ENCODE measurements at regions not wholly inside any gene's neighbourhood (a gene's known extent, or its start where the extent isn't known, plus 50 kb on each side); places are given as distances from the start of the nearest gene placed in this dataset.
A peak's percentile ranks its signal among the peaks of the same experiment; 100 is the strongest.

- Histone ChIP-seq H3K9me3 (ENCODE audit: control insufficient read depth, insufficient read depth, low read length) (no peaks in the 10 kb centered on the region), H3K4me1 (ENCODE audit: control insufficient read depth, insufficient read depth, low read length) (no peaks in the 10 kb centered on the region), H3K27me3 (ENCODE audit: control insufficient read depth, insufficient read depth, low read length) (no peaks in the 10 kb centered on the region), H3K4me3 (ENCODE audit: low read length) (no peak overlapping the region), H3K36me3 (ENCODE audit: control insufficient read depth, insufficient read depth, low read length) (no peaks in the 10 kb centered on the region), H3K27ac (ENCODE audit: low read length) (no peak overlapping the region)
- DNase-seq (ENCODE audit: low read depth, low spot score) = peak; percentile 25
Measured at GRCh38 chr16:52976539-52977167, 76.0 kb downstream of the CHD9NB start.

DNA sequence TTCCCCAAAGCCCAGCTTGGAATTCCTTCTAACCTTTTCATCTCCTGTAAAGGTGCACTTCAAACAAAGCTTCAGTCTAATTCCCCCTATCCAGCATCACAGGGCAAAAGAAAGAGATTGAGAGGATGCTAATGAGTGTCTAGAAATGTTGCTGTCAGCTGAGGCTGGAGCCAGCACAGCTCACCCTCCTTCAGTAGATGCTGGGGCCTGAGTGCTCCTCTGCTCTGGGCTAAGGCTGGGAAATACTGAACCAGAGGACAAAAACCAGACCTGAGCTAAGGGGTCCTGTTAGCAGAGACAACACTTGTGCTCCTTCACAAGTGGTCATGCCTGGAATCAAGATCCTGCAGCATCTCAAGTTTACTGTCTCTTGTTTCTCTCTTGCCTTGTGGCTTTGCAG, 85.0 kb downstream of the CHD9NB start:
- Histone ChIP-seq H3K36me3 (ENCODE audit: control insufficient read depth, insufficient read depth, low read length) (no peaks in the 10 kb centered on the region), H3K27me3 (ENCODE audit: control insufficient read depth, insufficient read depth, low read length) (no peaks in the 10 kb centered on the region), H3K4me3 (ENCODE audit: low read length) (no peak overlapping the region), H3K4me1 (ENCODE audit: control insufficient read depth, insufficient read depth, low read length) (no peaks in the 10 kb centered on the region), H3K27ac (ENCODE audit: low read length) (no peak overlapping the region), H3K9me3 (ENCODE audit: control insufficient read depth, insufficient read depth, low read length) (no peaks in the 10 kb centered on the region)
- no peak for DNase-seq (ENCODE audit: low read depth, low spot score)

DNA sequence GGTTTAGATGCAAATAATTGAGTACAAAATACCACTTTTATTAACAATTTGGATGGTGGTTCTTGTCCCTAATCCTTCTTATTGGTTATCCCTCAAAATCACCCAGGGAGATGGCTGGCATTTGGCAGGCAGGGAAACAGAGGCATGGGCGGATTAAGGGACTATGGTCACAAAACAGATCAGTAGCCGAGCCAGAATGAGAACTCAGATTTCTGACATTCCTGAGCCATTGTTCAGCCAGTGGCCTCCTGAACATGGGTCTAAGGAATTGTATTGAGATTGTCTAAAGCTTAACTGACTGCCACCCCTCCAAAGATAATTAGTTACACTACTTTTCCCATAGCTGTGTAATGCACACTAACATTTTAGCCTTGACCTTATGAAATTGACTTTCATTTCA, 88.4 kb downstream of the CHD9NB start:
- Histone ChIP-seq H3K27ac (ENCODE audit: low read length) (no peak overlapping the region), H3K36me3 (ENCODE audit: control insufficient read depth, insufficient read depth, low read length) (no peaks in the 10 kb centered on the region), H3K27me3 (ENCODE audit: control insufficient read depth, insufficient read depth, low read length) (no peaks in the 10 kb centered on the region), H3K4me1 (ENCODE audit: control insufficient read depth, insufficient read depth, low read length) (no peaks in the 10 kb centered on the region), H3K4me3 (ENCODE audit: low read length) (no peak overlapping the region), H3K9me3 (ENCODE audit: control insufficient read depth, insufficient read depth, low read length) (no peaks in the 10 kb centered on the region)
- DNase-seq (ENCODE audit: low read depth, low spot score) = no peak
- no CpG with 5 or more reads among the region's 2 CpGs for WGBS (ENCODE audit: insufficient coverage, insufficient read length)

- Histone ChIP-seq H3K4me1 (ENCODE audit: control insufficient read depth, insufficient read depth, low read length) (no peaks in the 10 kb centered on the region), H3K36me3 (ENCODE audit: control insufficient read depth, insufficient read depth, low read length) (no peaks in the 10 kb centered on the region), H3K27ac (ENCODE audit: low read length) (no peak overlapping the region), H3K4me3 (ENCODE audit: low read length) (no peak overlapping the region), H3K27me3 (ENCODE audit: control insufficient read depth, insufficient read depth, low read length) (no peaks in the 10 kb centered on the region), H3K9me3 (ENCODE audit: control insufficient read depth, insufficient read depth, low read length) (no peaks in the 10 kb centered on the region)
- no peak for DNase-seq (ENCODE audit: low read depth, low spot score)
- WGBS (ENCODE audit: insufficient coverage, insufficient read length) = no CpG with 5 or more reads among the region's 4 CpGs
Measured at GRCh38 chr16:52963855-52964242, 88.8 kb downstream of the CHD9NB start.

GRCh38 chr16:52963212-52963854, 89.4 kb downstream of the CHD9NB start:
- no peaks in the 10 kb centered on the region for H3K27me3 ChIP-seq (ENCODE audit: control insufficient read depth, insufficient read depth, low read length)
- no peaks in the 10 kb centered on the region for H3K4me1 ChIP-seq (ENCODE audit: control insufficient read depth, insufficient read depth, low read length)
- no peak overlapping the region for H3K27ac ChIP-seq (ENCODE audit: low read length)
- no peak for DNase-seq (ENCODE audit: low read depth, low spot score)
- no peaks in the 10 kb centered on the region for H3K9me3 ChIP-seq (ENCODE audit: control insufficient read depth, insufficient read depth, low read length)
- no peak overlapping the region for H3K4me3 ChIP-seq (ENCODE audit: low read length)
- H3K36me3 ChIP-seq (ENCODE audit: control insufficient read depth, insufficient read depth, low read length) = no peaks in the 10 kb centered on the region
- no CpG with 5 or more reads among the region's 3 CpGs for WGBS (ENCODE audit: insufficient coverage, insufficient read length)

- Histone ChIP-seq H3K4me3 (ENCODE audit: low read length) (no peak overlapping the region), H3K36me3 (ENCODE audit: control insufficient read depth, insufficient read depth, low read length) (no peaks in the 10 kb centered on the region), H3K27me3 (ENCODE audit: control insufficient read depth, insufficient read depth, low read length) (no peaks in the 10 kb centered on the region), H3K27ac (ENCODE audit: low read length) (no peak overlapping the region), H3K9me3 (ENCODE audit: control insufficient read depth, insufficient read depth, low read length) (no peaks in the 10 kb centered on the region), H3K4me1 (ENCODE audit: control insufficient read depth, insufficient read depth, low read length) (no peaks in the 10 kb centered on the region)
- WGBS (ENCODE audit: insufficient coverage, insufficient read length) = no CpG with 5 or more reads among the region's 1 CpG
- DNase-seq (ENCODE audit: low read depth, low spot score) = no peak
Measured at GRCh38 chr16:52958951-52959350, 93.7 kb downstream of the CHD9NB start.

DNA sequence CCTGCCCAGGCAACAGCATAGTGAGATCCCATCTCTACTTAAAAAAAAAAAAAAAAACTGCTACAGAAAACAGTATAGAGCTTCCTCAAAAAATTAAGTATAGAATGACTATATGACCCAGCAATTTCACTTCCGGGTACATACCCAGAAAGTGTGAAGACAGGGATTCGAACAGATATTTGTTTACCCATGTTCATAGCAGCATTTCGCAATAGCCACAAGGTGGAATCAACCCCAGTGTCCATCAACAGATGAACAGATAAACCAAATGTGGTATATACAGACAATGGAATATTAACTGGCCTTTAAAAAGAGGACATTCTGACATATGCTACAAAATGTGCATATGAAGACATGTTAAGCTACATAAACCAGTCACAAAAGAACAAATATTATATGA, 95.5 kb downstream of the CHD9NB start:
- Histone ChIP-seq H3K9me3 (ENCODE audit: control insufficient read depth, insufficient read depth, low read length) (no peaks in the 10 kb centered on the region), H3K4me3 (ENCODE audit: low read length) (no peak overlapping the region), H3K36me3 (ENCODE audit: control insufficient read depth, insufficient read depth, low read length) (no peaks in the 10 kb centered on the region), H3K27me3 (ENCODE audit: control insufficient read depth, insufficient read depth, low read length) (no peaks in the 10 kb centered on the region), H3K27ac (ENCODE audit: low read length) (no peak overlapping the region), H3K4me1 (ENCODE audit: control insufficient read depth, insufficient read depth, low read length) (no peaks in the 10 kb centered on the region)
- no CpG with 5 or more reads among the region's 3 CpGs for WGBS (ENCODE audit: insufficient coverage, insufficient read length)
- no peak for DNase-seq (ENCODE audit: low read depth, low spot score)

DNA sequence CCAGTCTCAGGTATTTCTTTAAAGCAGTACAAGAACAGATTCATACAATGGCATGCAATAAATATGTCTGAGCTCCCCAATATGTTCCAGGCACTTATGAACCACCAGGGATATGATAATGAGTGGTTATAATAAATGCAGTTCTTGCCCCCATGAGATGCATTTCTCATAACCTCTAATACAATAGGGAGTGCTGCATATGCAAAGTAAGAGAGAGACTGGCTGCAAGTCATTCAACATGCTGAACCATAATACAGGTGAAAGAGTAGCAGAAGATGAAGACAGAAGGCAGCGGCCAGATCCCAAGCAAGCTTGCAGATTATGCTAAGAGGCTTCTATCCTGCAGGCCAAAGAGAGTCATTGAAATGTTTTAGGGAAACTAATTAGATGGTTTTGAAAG, 96.7 kb downstream of the CHD9NB start:
- H3K27me3 ChIP-seq (ENCODE audit: control insufficient read depth, insufficient read depth, low read length) = no peaks in the 10 kb centered on the region
- DNase-seq (ENCODE audit: low read depth, low spot score) = no peak
- H3K4me3 ChIP-seq (ENCODE audit: low read length) = no peak overlapping the region
- no peak overlapping the region for H3K27ac ChIP-seq (ENCODE audit: low read length)
- WGBS (ENCODE audit: insufficient coverage, insufficient read length) = no CpG with 5 or more reads among the region's 1 CpG
- no peaks in the 10 kb centered on the region for H3K9me3 ChIP-seq (ENCODE audit: control insufficient read depth, insufficient read depth, low read length)
- no peaks in the 10 kb centered on the region for H3K36me3 ChIP-seq (ENCODE audit: control insufficient read depth, insufficient read depth, low read length)
- no peaks in the 10 kb centered on the region for H3K4me1 ChIP-seq (ENCODE audit: control insufficient read depth, insufficient read depth, low read length)

GRCh38 chr16:52953215-52953614, 99.5 kb downstream of the CHD9NB start:
- DNase-seq (ENCODE audit: low read depth, low spot score) = no peak
- no CpG with 5 or more reads among the region's 4 CpGs for WGBS (ENCODE audit: insufficient coverage, insufficient read length)
- Histone ChIP-seq H3K4me3 (ENCODE audit: low read length) (no peak overlapping the region), H3K9me3 (ENCODE audit: control insufficient read depth, insufficient read depth, low read length) (no peaks in the 10 kb centered on the region), H3K27me3 (ENCODE audit: control insufficient read depth, insufficient read depth, low read length) (no peaks in the 10 kb centered on the region), H3K27ac (ENCODE audit: low read length) (no peak overlapping the region), H3K36me3 (ENCODE audit: control insufficient read depth, insufficient read depth, low read length) (no peaks in the 10 kb centered on the region), H3K4me1 (ENCODE audit: control insufficient read depth, insufficient read depth, low read length) (no peaks in the 10 kb centered on the region)

DNA sequence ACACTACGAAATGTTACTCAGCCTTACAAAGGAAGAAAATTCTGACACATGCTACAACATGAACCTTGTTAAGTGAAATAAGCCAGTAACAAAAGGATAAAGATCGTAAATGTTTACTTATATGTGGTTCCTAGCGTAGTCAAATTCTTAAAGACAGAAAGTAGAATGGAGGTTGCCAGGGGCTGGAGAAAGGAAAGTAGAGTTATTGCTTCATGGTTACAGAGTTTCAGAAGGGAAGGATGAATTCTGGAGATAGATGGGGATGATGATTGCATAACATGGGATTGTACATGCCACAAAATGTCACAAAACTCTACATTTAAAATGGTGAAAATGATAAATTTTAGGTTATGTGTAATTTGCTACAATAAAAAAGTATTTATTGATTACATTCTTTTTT, 103.8 kb downstream of the CHD9NB start:
- no peak for DNase-seq (ENCODE audit: low read depth, low spot score)
- H3K36me3 ChIP-seq (ENCODE audit: control insufficient read depth, insufficient read depth, low read length) = no peaks in the 10 kb centered on the region
- H3K27me3 ChIP-seq (ENCODE audit: control insufficient read depth, insufficient read depth, low read length) = no peaks in the 10 kb centered on the region
- H3K27ac ChIP-seq (ENCODE audit: low read length) = no peak overlapping the region
- WGBS (ENCODE audit: insufficient coverage, insufficient read length) = no CpG with 5 or more reads among the region's 3 CpGs
- no peaks in the 10 kb centered on the region for H3K4me1 ChIP-seq (ENCODE audit: control insufficient read depth, insufficient read depth, low read length)
- H3K4me3 ChIP-seq (ENCODE audit: low read length) = no peak overlapping the region
- H3K9me3 ChIP-seq (ENCODE audit: control insufficient read depth, insufficient read depth, low read length) = no peaks in the 10 kb centered on the region

- no peaks in the 10 kb centered on the region for H3K27me3 ChIP-seq (ENCODE audit: control insufficient read depth, insufficient read depth, low read length)
- no CpG with 5 or more reads among the region's 2 CpGs for WGBS (ENCODE audit: insufficient coverage, insufficient read length)
- no peak overlapping the region for H3K4me3 ChIP-seq (ENCODE audit: low read length)
- H3K9me3 ChIP-seq (ENCODE audit: control insufficient read depth, insufficient read depth, low read length) = no peaks in the 10 kb centered on the region; the same call in 1 of the 2 replicates
- no peaks in the 10 kb centered on the region for H3K36me3 ChIP-seq (ENCODE audit: control insufficient read depth, insufficient read depth, low read length)
- H3K4me1 ChIP-seq (ENCODE audit: control insufficient read depth, insufficient read depth, low read length) = no peaks in the 10 kb centered on the region
- no peak overlapping the region for H3K27ac ChIP-seq (ENCODE audit: low read length)
- no peak for DNase-seq (ENCODE audit: low read depth, low spot score)
Measured at GRCh38 chr16:52932321-52932720, 120.4 kb downstream of the CHD9NB start.

All from iPS DF 6.9 (cell line).